ENCODE measurements at regions not wholly inside any gene's neighbourhood (a gene's known extent, or its start where the extent isn't known, plus 50 kb on each side); places are given as distances from the start of the nearest gene placed in this dataset.

GRCh38 chr6:87901613-87902012 lies 146.0 kb upstream of the SPACA1 start:
- Histone ChIP-seq H3K36me3 (ENCODE audit: control insufficient read depth, insufficient read depth, low read length) (no peaks in the 10 kb centered on the region), H3K27ac (ENCODE audit: insufficient read depth, low read length, poor library complexity, severe bottlenecking) (no peak overlapping the region), H3K4me3 (ENCODE audit: insufficient read depth, low read depth, low read length, poor library complexity, severe bottlenecking) (no peak overlapping the region), H3K9me3 (ENCODE audit: control insufficient read depth, low read length) (no peaks in the 10 kb centered on the region), H3K4me1 (ENCODE audit: control insufficient read depth, insufficient read depth, low read length, poor library complexity, severe bottlenecking) (no peaks in the 10 kb centered on the region), H3K27me3 (replicated peaks; ENCODE audit: control insufficient read depth, insufficient read depth, low read length, poor library complexity, severe bottlenecking) (no peaks in the 10 kb centered on the region)
- no peak for DNase-seq

GRCh38 chr6:87900160-87900698 lies 147.4 kb upstream of the SPACA1 start:
- no peak for DNase-seq
- H3K27ac ChIP-seq (ENCODE audit: insufficient read depth, low read length, poor library complexity, severe bottlenecking), result no peak overlapping the region
- no peaks in the 10 kb centered on the region for H3K4me1 ChIP-seq (ENCODE audit: control insufficient read depth, insufficient read depth, low read length, poor library complexity, severe bottlenecking)
- H3K4me3 ChIP-seq (ENCODE audit: insufficient read depth, low read depth, low read length, poor library complexity, severe bottlenecking), result no peak overlapping the region
- no peaks in the 10 kb centered on the region for H3K27me3 ChIP-seq (replicated peaks; ENCODE audit: control insufficient read depth, insufficient read depth, low read length, poor library complexity, severe bottlenecking)
- no peaks in the 10 kb centered on the region for H3K9me3 ChIP-seq (ENCODE audit: control insufficient read depth, low read length)
- H3K36me3 ChIP-seq (ENCODE audit: control insufficient read depth, insufficient read depth, low read length), result no peaks in the 10 kb centered on the region

- DNase-seq, result no peak
- Histone ChIP-seq H3K27me3 (replicated peaks; ENCODE audit: control insufficient read depth, insufficient read depth, low read length, poor library complexity, severe bottlenecking) (no peaks in the 10 kb centered on the region), H3K36me3 (ENCODE audit: control insufficient read depth, insufficient read depth, low read length) (no peaks in the 10 kb centered on the region), H3K4me1 (ENCODE audit: control insufficient read depth, insufficient read depth, low read length, poor library complexity, severe bottlenecking) (no peaks in the 10 kb centered on the region), H3K27ac (ENCODE audit: insufficient read depth, low read length, poor library complexity, severe bottlenecking) (no peak overlapping the region), H3K9me3 (ENCODE audit: control insufficient read depth, low read length) (no peaks in the 10 kb centered on the region), H3K4me3 (ENCODE audit: insufficient read depth, low read depth, low read length, poor library complexity, severe bottlenecking) (no peak overlapping the region)
Observed at GRCh38 chr6:87899499-87900147, 148.0 kb upstream of the SPACA1 start.

- no peak for DNase-seq
- H3K27me3 ChIP-seq (replicated peaks; ENCODE audit: control insufficient read depth, insufficient read depth, low read length, poor library complexity, severe bottlenecking), result no peaks in the 10 kb centered on the region
- no peaks in the 10 kb centered on the region for H3K4me1 ChIP-seq (ENCODE audit: control insufficient read depth, insufficient read depth, low read length, poor library complexity, severe bottlenecking)
- no peaks in the 10 kb centered on the region for H3K36me3 ChIP-seq (ENCODE audit: control insufficient read depth, insufficient read depth, low read length)
- no peak overlapping the region for H3K27ac ChIP-seq (ENCODE audit: insufficient read depth, low read length, poor library complexity, severe bottlenecking)
- H3K4me3 ChIP-seq (ENCODE audit: insufficient read depth, low read depth, low read length, poor library complexity, severe bottlenecking), result no peak overlapping the region
- no peaks in the 10 kb centered on the region for H3K9me3 ChIP-seq (ENCODE audit: control insufficient read depth, low read length)
Observed at GRCh38 chr6:87897663-87898062, 150.0 kb upstream of the SPACA1 start.

GRCh38 chr6:87897013-87897412 lies 150.6 kb upstream of the SPACA1 start:
- no peak overlapping the region for H3K4me3 ChIP-seq (ENCODE audit: insufficient read depth, low read depth, low read length, poor library complexity, severe bottlenecking)
- no peaks in the 10 kb centered on the region for H3K36me3 ChIP-seq (ENCODE audit: control insufficient read depth, insufficient read depth, low read length)
- H3K4me1 ChIP-seq (ENCODE audit: control insufficient read depth, insufficient read depth, low read length, poor library complexity, severe bottlenecking), result no peaks in the 10 kb centered on the region
- no peaks in the 10 kb centered on the region for H3K27me3 ChIP-seq (replicated peaks; ENCODE audit: control insufficient read depth, insufficient read depth, low read length, poor library complexity, severe bottlenecking)
- no peaks in the 10 kb centered on the region for H3K9me3 ChIP-seq (ENCODE audit: control insufficient read depth, low read length)
- H3K27ac ChIP-seq (ENCODE audit: insufficient read depth, low read length, poor library complexity, severe bottlenecking), result no peak overlapping the region
- DNase-seq, result no peak

GRCh38 chr6:87887266-87887665 lies 160.4 kb upstream of the SPACA1 start:
- Histone ChIP-seq H3K4me1 (ENCODE audit: control insufficient read depth, insufficient read depth, low read length, poor library complexity, severe bottlenecking) (no peaks in the 10 kb centered on the region), H3K27ac (ENCODE audit: insufficient read depth, low read length, poor library complexity, severe bottlenecking) (no peak overlapping the region), H3K36me3 (ENCODE audit: control insufficient read depth, insufficient read depth, low read length) (no peaks in the 10 kb centered on the region), H3K9me3 (ENCODE audit: control insufficient read depth, low read length) (no peaks in the 10 kb centered on the region), H3K4me3 (ENCODE audit: insufficient read depth, low read depth, low read length, poor library complexity, severe bottlenecking) (no peak overlapping the region), H3K27me3 (replicated peaks; ENCODE audit: control insufficient read depth, insufficient read depth, low read length, poor library complexity, severe bottlenecking) (no peaks in the 10 kb centered on the region)
- DNase-seq, result no peak

GRCh38 chr6:87884203-87884602 lies 163.4 kb upstream of the SPACA1 start:
- H3K27ac ChIP-seq (ENCODE audit: insufficient read depth, low read length, poor library complexity, severe bottlenecking), result no peak overlapping the region
- no peaks in the 10 kb centered on the region for H3K4me1 ChIP-seq (ENCODE audit: control insufficient read depth, insufficient read depth, low read length, poor library complexity, severe bottlenecking)
- H3K4me3 ChIP-seq (ENCODE audit: insufficient read depth, low read depth, low read length, poor library complexity, severe bottlenecking), result no peak overlapping the region
- no peak for DNase-seq
- no peaks in the 10 kb centered on the region for H3K36me3 ChIP-seq (ENCODE audit: control insufficient read depth, insufficient read depth, low read length)
- no peaks in the 10 kb centered on the region for H3K9me3 ChIP-seq (ENCODE audit: control insufficient read depth, low read length)
- H3K27me3 ChIP-seq (replicated peaks; ENCODE audit: control insufficient read depth, insufficient read depth, low read length, poor library complexity, severe bottlenecking), result no peaks in the 10 kb centered on the region

GRCh38 chr6:87881342-87881895 lies 166.2 kb upstream of the SPACA1 start:
- no peak overlapping the region for H3K4me3 ChIP-seq (ENCODE audit: insufficient read depth, low read depth, low read length, poor library complexity, severe bottlenecking)
- no peak overlapping the region for H3K27ac ChIP-seq (ENCODE audit: insufficient read depth, low read length, poor library complexity, severe bottlenecking)
- H3K9me3 ChIP-seq (ENCODE audit: control insufficient read depth, low read length), result no peaks in the 10 kb centered on the region
- no peaks in the 10 kb centered on the region for H3K27me3 ChIP-seq (replicated peaks; ENCODE audit: control insufficient read depth, insufficient read depth, low read length, poor library complexity, severe bottlenecking)
- no peak for DNase-seq
- no peaks in the 10 kb centered on the region for H3K4me1 ChIP-seq (ENCODE audit: control insufficient read depth, insufficient read depth, low read length, poor library complexity, severe bottlenecking)
- H3K36me3 ChIP-seq (ENCODE audit: control insufficient read depth, insufficient read depth, low read length), result no peaks in the 10 kb centered on the region

- Histone ChIP-seq H3K27me3 (replicated peaks; ENCODE audit: control insufficient read depth, insufficient read depth, low read length, poor library complexity, severe bottlenecking) (no peaks in the 10 kb centered on the region), H3K9me3 (ENCODE audit: control insufficient read depth, low read length) (no peaks in the 10 kb centered on the region), H3K27ac (ENCODE audit: insufficient read depth, low read length, poor library complexity, severe bottlenecking) (no peak overlapping the region), H3K4me1 (ENCODE audit: control insufficient read depth, insufficient read depth, low read length, poor library complexity, severe bottlenecking) (no peaks in the 10 kb centered on the region), H3K4me3 (ENCODE audit: insufficient read depth, low read depth, low read length, poor library complexity, severe bottlenecking) (no peak overlapping the region), H3K36me3 (ENCODE audit: control insufficient read depth, insufficient read depth, low read length) (no peaks in the 10 kb centered on the region)
- DNase-seq, result no peak
Observed at GRCh38 chr6:87879132-87879861, 168.3 kb upstream of the SPACA1 start.

- no peak for DNase-seq
- Histone ChIP-seq H3K36me3 (ENCODE audit: control insufficient read depth, insufficient read depth, low read length) (no peaks in the 10 kb centered on the region), H3K4me3 (ENCODE audit: insufficient read depth, low read depth, low read length, poor library complexity, severe bottlenecking) (no peak overlapping the region), H3K4me1 (ENCODE audit: control insufficient read depth, insufficient read depth, low read length, poor library complexity, severe bottlenecking) (no peaks in the 10 kb centered on the region), H3K27ac (ENCODE audit: insufficient read depth, low read length, poor library complexity, severe bottlenecking) (no peak overlapping the region), H3K27me3 (replicated peaks; ENCODE audit: control insufficient read depth, insufficient read depth, low read length, poor library complexity, severe bottlenecking) (no peaks in the 10 kb centered on the region), H3K9me3 (ENCODE audit: control insufficient read depth, low read length) (no peaks in the 10 kb centered on the region)
Observed at GRCh38 chr6:87875781-87876180, 171.9 kb upstream of the SPACA1 start.
